Stimulated activated CD8-positive, alpha-beta memory T cell treated with anti-CD3 and anti-CD28 coated beads, Interleukin-15, amount 100 ng/mL, for 48 hours (primary cell): ENCODE measurements at regions not wholly inside any gene's neighbourhood (a gene's known extent, or its start where the extent isn't known, plus 50 kb on each side); places are given as distances from the start of the nearest gene placed in this dataset.

ENCODE experiments used
- DNase-seq, 2 donors: peaks; one replicate each; pipeline ENCODE4 v3.0.0-alpha.2; 2020; ENCODE audit warnings: low read depth in 2 of 2

DNA sequence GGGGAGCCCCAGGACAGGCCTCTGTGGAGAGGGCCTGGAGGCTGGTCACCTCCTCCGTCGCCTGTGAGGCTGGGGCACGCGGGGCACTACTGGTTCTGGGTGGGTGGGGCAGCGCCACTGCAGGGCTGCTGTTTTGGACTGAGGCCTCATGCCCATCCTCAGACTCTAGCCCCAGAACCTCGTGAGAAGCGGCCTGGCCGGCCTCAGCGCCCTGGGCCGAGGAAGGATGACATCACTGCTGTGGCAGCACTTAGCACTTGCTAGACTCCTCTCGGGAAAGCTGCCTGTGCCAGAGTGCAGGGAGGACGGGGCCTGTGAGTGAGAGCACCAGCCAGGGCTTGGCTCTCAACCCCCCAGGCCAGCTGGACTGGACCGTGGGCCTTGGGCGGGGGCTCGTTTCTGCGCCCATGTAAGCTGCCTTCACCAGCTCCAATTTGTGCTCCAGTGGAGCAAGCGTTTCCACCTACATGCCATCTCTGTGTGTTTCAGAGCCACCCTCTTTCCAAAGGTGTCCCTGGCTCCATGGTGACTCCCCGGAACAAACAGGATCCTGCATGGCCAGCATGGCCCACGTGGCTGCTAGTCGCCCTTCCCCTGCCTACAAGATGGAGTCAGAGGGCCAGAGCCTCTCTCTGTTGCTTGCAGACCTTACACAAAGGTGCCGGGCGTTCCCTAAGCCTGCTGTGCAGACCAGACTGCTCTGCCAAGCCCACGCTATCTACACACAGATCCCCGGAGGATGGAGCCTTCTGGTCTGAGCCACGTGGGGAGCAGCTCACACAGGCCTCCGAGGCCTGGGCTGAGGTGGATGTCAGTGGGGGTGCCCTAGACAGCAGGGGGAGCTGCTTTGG is 102.9 kb downstream of the CTTN start:
- DNase-seq, result no peak

DNA sequence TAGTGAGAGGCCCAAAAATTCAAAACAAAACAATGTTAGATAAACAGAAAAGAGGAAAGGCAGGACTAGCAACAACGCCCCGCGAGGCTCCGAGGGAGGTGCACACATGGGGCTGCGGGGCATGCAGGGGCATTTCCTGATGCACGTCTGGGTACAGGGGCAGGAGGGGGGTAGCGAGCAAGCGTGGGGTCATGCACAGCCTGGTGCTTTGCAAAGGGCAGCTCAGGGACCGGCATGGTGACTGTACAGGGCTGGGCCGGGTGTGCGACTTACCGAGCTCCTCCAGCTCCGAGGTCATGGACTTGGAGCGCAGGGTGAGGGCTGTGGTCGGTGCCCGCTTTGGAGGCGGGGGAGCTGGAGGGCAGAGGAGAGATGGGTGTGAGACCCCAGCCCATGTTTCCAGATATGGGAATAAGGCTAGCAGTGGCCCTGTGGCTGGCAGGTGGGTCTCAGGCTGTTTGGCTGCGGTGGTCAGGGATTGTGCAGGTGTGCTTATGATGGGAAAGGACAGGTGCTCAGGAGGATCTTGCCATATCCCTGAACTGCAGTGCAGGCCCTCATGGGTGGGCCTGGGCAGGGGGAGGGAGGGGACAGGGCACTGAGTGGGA is 103.7 kb downstream of the CTTN start:
- DNase-seq, result no peak

DNA sequence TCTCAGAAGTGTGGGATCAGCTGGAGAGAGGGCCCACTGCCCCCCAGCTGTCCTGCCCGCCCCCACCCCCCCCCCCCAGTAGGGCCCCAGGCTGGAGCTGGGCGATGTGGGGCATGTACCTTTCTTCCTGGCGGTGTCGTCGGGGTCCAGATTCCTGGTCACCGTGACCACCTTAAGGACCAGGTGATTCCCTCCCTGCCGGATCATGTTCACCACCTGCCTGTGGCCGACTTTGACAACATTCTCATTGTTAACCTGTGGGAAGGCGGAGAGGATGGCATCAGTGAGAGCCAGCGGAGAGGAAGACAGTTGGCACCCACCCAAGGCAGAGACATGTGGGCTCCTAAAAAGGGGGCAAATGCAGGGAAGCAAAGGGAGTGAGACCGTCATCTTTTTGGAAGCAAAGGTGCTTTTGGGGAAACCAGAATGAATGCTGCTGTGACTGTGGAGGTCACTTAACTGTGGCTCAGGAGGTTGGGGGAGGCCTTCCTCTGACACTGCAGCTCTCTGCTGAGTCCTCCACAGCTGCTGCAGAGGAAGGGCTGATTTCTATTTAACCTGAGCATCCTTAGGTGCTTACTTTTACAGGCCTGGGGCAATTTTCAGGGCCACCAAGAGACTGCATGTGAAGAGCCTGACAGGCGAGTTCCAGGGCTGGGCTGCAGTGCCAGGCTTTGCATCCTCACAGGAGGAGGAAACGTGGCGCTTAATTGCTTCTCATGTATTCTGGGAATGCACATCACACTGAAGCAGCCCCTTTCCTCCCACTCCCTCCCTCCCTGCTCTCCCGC is 104.5 kb downstream of the CTTN start:
- DNase-seq, result no peak

DNA sequence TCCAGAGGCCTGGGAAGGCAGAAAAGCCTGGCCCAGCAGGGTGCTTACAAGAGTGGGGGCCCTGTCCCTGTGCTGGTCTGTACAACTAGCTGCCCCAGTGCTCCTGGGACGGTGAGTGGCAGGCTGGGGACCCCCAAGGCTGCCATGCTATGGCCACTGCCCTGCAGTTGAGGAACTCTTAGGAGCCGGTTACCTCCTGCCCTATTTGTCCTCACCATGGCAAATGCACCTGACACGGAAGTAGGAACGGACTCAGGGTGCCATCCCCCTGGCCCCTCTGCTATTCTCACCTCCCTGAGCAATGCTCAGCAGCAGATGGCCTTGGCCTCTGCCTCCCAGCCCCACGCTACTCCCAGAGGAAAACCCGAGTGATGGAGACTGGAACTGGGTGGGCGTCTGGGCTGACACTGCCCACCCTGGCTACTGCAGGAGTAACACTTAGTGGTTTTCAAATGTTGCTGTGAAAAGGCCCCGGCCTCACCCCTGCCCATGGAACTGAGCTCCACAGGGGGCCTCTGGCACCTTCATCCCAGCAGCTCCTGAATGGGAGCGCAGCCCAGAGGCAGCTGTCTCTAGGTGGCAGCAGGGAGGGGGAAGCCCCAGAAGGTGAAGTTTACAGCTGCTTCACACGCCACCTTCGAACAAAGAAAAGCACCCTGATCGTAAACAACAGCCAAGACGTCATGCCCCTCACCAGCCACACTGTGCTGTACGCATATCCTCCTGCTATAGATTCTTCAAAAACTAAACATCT is 105.3 kb downstream of the CTTN start:
- no peak for DNase-seq

DNA sequence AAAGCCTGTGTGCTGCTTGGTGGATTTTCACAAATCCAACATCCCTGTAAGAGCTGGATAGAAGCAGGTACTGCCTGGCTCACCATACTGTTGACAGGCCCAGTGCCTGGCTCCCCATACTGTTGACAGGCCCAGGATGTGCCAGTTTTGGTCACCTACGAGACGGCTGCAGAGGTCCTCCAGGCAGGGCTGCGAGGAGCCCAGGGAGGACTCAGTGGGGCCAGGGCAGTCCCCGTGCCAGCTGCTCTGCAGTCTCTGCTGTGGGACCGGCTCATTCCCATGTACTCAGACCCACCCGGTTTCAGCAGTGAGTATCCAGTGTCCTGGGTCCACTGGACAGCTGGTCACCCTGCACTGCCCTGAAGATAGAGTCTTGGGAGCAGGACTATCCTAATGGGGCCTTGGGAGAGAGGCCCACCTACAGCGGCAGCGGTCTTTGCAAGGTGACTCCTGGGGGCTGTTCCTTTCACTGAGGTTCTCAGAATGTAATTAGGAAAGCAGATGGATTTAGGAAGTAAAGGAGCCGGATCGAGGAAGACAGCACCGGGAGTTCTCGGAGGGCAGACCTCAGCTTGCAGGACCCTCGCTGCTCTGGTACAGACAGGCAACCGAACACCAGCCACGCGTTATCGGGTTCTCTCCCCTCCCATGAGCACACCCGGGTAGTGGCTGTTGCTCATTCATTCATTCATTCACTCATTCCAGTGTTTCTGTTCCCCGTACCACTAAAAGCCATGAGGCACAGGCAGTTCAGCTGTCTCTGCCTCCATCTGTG is 106.1 kb downstream of the CTTN start:
- DNase-seq, result no peak

DNA sequence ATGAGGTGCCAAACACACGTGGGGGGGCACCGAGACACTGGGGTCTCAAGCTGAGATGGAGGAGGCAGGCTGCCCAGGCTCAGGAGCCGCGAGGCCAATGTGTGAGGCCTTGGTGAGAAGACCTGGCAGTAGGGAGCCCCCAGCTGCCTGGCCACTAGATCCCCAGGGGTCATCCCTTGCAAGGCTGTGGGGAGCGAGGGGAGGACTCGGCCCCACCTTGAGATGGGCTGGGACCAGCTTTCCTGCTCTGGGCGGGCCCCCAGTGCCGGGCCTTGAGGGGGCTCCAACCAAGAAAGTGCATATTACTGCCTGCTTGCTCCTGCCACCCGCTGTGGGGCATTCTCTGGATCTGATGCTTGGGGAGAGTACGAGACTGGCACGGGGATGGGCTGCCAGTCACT is 107.0 kb downstream of the CTTN start:
- DNase-seq, result no peak

DNA sequence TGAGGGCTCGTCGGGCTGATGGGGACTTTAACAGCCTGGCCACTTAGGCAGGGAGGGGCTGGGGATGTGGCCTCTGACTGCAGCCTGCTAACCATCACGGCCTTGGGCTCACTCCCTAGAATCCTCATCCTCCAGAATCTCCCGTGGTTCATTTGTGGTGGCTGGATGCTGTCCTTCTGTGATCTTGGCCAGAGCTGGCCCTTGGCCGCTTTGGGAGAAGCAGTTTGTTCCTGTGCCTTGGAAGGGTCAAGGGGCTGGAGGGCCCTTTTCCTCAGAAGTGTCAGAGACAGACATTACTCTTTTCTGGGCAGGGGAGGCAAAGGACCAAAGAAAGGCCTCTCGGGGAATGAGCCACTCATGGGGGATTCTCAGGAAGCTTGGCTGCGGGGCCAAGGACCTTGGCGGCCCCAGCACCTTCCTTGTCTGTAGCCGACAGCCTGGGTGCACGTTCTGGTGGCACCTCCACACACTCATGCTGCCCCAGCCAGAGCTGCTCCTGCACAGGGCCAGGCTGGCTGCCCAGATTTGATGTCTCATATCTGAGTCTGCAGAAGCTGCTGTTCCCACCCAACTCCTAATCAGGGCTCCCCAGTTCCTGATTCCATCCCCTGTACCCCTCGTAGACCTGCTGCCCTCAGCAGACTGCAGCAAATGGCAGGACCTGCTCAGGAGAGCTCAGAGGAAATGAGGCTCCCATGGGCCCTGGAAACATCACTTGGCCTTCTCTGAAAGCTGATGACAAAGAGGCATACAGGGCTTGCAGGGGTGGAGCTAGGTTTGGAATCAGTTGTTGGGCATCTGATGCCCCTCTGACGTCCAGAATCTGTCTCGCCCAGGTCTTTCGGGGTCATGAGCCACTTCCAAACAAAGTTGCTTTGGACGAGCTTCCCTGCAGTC is 107.7 kb downstream of the CTTN start:
- no peak for DNase-seq

DNA sequence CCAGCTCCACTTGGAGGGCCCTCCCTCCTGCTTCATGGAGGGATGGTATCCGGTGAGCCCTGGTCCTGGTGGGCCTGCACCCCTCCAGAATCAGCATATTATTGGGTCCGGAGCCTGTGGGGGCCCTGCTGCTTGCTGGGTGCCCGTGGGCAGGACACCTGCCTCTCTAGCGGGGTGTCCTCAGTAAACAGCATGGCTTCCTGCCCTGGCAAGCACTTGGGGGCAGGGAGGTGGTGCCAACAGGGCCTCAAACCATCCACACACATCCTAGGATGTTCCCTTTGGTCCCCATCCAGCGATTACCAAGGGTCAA is 108.3 kb downstream of the CTTN start:
- no peak for DNase-seq

DNA sequence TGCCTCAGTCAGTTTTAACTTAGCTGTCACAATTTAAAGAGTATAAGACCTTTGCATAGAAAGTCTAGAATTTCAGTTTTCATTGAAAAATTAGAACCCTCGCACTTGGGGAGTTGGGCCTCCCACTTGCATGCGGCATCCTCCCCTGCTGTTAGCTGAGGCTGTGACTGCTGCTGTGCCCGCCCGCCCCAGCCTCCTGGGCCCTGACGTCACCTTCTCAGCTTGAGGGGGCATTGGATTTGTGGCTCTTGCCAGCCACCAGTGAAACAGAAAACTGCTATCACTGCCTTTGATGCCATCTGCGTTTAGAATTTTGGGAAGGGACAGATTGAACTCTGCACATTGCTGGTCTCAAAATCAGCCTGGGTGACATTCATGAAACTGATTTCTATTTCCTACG is 108.7 kb downstream of the CTTN start:
- no peak for DNase-seq

DNA sequence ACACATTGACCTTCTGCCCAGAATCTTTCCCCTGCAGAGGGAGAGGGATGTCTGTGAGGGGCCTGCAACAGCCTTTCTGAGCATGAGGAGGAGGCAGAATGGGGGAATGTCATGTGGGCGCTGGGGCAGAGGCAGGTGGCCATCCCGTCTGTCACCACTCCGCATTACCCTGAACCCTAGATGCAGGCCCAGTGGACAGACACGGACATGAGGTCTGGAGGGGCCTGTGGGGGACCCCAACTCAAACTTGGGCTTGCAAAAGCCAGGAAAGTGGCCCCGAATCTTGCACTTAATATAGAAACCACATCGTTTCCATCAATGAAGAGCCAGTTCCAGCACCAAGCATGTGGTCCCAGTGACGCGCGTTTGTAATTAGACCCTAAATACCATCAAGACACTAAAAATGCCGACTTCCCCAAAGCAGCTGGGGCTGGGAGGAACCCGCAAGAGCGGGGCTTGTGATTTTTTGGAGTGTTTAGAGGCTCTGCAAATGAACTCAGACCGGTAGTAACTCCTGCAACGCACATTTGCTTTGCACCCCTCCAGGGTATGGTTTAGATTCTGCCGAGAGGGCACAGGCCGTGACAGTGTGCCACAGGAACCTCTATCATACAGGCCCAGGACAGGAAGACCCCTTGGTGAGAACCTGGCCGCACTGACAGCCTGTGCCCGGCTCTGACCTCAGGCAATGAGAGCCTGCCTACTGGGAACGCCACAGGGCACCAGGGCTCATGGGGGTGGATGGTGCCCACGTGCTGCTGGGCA is 109.3 kb downstream of the CTTN start:
- no peak for DNase-seq

DNA sequence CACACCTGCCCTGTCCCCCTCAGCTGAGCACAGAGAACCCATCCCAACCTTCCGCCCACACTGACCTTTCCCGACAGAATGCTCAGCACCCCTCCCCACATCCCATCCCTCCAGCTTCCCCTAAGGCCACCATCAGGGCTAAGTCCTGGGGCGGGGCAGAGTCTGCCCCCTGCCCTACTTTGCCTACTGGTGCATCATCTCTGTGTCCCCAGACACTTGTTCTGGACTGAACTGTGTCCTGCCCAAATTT is 109.8 kb downstream of the CTTN start:
- DNase-seq, result no peak

DNA sequence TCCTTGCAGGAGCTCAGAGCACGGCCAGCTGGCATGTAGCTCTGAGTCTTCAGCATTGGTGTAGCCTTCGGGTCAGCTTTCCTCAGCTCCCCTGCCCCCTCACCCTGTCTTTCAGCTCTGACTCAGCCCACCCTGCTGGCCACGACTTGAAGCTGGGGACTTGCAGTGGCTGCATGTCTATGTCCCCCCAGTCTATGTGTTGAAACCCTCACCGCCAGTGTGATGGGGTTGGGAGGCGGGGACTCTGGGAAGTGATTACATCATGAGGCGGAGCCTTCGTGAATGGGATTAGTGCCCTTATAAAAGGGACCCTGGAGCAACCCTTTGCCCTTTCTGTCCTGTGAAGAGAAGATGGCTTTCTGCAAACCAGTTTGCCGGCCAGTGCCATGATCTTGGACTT is 111.1 kb downstream of the CTTN start:
- DNase-seq, result no peak

DNA sequence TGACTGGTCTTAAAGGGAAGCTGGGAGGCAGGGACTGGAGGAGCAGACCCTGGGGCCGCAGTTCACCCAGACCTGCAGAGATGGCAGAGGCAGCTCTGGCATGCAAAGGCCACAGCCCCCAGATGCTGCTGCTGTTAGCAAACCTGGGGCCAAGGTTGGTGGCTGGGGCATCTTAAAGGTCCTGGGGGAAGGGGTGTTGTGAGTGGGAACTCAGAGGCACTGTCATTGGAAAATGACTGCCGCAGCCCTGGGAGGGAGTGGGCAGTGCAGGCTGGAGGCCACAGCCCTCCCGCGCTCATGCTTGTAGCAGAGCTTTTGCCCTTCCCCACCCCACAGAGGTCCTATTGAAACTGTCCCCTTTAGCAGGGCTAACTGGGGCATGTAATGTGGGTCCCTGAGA is 111.8 kb downstream of the CTTN start:
- DNase-seq, result no peak

DNA sequence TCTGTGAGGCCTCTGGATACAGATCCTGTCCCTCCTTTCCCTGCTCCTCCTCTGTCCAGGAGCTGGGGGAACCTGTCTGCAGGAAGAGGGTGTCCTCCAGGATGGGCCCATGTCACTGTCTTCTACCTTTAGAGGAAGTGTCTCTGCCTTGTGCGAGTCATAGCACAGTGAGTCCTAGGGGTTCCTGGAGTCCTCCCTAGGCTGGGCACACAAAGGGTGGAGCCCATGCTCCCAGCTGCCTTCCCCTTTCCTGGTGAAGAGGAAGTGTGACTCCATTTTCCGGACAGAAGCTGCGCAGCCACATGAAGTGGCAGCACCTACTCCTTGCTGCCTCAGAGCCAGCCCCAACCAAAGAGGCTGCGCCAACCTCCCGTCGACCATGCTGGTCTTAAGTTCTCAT is 112.2 kb downstream of the CTTN start:
- DNase-seq, result no peak

DNA sequence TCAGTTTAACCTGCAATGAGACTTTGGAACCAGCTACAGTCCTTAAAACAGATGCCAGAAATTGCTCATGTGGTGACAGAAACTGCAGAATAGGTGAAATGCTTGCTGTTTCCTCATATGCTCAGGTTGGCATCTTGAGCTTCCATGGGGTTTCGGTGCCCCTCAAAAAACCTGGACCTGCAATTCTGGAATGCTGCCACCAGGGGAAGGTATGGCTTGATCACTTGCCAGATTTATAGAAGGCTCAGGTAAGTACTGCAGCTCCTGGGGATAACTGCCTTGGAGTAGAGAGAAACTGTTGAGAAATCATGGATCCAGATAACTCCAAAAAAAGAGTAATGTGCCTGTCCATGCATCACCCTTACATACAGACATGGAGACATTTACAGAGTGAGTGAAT is 113.0 kb downstream of the CTTN start:
- no peak for DNase-seq

DNA sequence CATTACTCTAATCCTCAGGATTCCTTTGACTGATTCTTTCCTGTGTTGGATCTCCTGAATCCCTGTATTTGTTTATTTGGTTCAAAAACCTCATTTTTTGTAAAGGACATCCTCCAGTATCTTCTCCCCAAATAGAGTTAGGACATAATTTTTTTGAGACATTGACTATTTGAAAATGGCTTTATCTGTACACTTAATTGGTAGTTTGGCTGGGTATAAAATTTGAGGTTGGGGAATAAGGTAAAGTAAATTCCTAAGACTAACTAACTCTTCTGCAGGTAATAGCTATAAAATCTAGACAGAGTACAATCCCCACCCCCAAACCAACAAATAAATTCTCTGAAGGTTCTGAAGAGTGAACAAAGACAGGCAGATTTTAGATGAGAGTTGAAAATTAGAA is 114.4 kb downstream of the CTTN start:
- no peak for DNase-seq

DNA sequence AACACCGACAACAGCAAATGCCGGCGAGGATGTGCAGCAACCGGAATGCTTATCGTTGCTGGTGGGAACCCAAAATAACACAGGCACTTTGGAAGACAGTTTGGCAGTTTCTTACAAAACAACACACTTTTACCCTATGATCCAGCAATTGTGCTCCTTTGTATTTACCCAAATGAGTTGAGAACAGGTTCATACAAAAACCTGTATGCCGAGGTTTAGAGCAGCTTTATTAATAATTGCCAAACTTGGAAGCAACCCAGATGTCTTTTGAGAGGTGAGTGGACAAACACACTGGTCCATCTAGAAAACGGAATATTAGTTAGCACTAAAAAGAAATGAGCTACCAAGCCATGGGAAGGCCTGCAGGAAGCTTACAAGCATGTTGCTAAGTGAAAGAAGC is 118.9 kb downstream of the CTTN start:
- DNase-seq, result no peak

DNA sequence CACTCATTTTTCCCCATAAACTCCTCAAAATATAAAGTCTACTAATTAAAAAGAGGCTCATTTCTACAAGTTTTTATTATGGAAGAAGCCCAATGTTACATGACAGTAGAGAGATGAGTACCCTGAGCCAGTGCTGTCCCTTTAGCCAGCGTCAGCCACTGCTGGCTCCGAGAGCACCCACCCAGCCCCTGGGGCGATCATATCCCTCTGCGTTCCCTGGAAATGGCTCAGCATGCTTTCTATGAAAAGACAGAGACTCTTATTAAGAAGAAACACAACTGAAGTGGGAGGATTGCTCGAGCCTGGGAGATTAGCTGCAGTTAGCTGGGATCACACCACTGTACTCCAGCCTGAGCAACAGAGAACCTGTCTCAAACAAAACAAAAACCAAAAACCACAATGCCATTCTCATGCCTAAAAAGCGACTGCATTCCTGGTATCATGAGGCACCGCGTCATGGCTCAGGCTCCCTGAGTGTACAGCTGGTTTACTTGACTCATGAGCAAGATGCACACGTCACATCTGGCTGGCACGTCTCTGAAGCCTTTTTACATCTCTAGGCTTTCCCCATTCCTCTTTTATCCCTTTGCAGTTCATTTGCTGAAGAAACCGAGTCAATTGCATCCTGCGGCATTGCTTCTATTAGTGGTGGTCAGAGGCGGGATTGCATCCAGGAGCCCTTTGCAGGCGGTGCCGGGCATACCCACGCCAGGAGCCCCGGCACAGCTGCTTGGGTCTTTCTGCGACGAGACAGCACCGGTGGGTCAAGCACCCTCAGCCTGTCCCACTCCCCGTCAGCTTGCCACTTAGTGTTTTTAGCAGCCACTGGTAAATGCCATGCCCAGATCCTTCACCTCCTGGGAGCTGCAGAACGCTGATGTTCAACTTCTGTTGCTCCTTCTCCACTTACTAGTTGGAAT is 119.9 kb downstream of the CTTN start:
- no peak for DNase-seq

DNA sequence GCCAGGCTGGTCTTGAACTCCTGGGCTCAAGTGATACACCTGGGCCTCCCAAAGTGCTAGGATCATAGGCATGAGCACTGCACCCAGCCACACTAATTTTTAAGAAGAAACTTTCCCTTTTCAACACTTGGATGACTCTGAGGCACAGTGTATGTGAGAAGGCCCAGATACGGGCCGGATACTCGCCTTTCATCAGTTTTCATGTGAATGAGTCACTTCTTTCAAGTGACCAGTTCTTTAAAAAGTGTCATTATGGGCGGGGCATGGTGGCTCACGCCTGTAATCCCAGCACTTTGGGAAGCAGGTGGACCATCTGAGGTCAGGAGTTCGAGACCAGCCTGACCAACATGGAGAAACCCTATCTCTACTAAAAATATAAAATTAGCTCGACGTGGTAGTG is 120.8 kb downstream of the CTTN start:
- no peak for DNase-seq
